Hematopoietic multipotent progenitor cell treated with erythropoietin and hydrocortisone succinate and interleukin-3 and kit ligand, for 8 days (in vitro differentiated cells): ENCODE measurements at regions not wholly inside any gene's neighbourhood (a gene's known extent, or its start where the extent isn't known, plus 50 kb on each side); places are given as distances from the start of the nearest gene placed in this dataset.

Experiments used
- DNase-seq: peaks from one replicate; pipeline ENCODE4 v3.0.0-alpha.2; 2015

DNA sequence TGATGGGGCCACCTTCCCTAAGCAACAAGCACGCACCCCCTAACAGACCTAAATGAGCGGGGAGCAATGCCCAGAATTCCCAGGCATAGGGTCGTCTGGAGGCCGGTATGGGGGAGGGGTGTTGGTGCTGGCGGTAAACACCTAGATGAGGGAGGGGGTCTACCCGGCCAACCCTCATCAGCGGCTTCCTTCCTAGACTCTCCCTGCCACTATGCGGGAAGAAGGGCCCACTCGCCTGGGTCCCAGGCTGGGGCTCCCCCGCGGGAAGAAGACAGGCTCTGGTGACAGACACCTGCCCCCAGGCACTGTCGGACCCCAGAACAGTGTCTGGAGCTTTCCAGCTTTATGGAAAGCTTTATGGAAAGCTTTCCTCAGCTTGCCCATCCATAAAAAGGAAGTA lies 519.0 kb upstream of the SEMA6A start:
- DNase-seq, result no peak

DNA sequence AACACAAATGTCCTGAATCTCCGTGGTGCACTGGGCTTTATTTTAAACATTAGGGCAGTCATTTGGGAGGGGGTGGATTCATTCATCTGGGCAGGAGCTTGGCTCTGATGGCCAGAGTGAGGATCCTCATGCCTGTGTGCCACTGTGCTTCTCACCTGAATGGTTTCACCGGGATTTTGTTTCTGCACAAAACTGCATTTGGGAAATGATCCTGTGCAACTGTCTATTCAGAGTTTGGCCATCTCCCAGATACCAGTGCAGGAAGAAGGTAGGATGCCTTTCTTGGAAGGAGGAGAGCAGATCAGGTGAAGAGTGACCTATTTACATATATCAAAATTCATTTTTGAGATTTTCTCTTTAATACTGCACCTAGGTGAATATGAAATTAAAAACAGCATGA lies 514.4 kb upstream of the SEMA6A start:
- no peak for DNase-seq

DNA sequence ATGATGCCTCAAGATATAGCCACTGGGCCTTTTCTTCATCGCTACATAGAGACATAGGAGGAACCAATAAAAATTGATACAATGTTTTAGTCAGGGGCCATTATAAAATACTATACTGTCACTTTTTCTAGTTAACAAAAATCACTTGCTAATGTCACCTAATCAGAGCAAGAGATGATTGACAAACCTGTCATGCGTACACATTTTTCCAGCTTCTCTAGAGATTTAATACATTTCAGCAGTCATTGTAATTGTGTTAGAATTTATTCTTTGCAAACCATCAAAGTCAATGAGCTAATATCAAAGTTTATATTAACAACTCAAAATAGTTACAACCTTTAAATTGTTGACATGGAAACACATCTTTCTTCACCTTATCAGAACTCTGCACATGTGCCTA lies 513.6 kb upstream of the SEMA6A start:
- DNase-seq, result no peak

DNA sequence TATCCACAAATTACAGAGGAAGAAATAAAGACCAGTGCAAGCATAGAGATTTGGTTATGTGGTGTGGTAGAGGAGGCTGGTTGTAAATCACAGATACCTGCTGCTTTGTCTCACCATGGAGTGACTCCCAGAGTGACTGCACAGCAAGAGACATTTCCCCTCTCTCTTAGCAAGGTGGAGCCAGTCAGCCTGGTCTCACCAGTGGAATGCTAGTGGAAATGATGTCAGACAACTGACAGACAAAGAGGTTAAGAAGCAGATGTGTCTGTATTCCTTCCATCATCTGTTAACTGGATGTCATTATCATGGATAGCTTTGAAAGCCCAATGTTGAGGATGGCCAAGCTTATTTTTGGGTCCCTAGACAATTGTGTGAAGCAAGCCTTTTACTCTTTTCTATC lies 509.4 kb upstream of the SEMA6A start:
- no peak for DNase-seq

DNA sequence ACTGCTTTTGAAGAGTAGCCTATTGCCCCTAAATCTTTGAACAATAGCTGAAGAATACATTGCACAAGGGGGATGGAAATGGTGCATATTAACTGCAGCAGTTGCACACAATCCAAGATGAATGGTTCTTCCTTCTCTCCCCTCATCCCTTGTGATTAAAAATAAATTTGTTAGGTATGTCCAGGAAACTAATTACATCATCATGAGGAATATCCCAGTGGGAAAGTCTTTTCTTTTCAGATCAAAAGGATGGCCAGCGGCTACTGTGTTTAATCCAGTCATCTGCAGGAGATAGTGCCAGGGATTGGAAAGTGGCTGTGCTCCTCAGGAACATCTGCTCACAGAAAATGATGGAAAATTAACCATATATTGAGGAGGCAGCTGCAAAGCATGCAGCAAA lies 508.4 kb upstream of the SEMA6A start:
- no peak for DNase-seq

DNA sequence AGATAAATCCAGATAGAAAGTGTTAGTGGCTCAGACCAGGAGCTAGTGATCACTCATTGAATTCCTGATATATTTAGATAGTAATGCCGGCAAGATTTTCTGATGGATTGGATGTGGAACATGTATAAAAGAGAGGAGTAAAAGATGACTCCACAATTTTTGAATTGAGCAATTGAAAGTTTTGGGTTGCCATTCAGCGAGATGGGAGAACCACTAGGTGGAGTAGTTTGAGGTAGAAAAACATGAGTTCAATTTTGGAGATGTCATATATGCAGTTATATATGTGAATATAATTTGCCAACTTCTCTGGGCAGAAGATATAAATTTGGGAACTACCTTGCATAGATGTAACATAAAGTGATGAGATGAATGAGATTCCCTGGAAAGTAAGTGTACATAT lies 502.5 kb upstream of the SEMA6A start:
- DNase-seq, result peak; percentile 2

DNA sequence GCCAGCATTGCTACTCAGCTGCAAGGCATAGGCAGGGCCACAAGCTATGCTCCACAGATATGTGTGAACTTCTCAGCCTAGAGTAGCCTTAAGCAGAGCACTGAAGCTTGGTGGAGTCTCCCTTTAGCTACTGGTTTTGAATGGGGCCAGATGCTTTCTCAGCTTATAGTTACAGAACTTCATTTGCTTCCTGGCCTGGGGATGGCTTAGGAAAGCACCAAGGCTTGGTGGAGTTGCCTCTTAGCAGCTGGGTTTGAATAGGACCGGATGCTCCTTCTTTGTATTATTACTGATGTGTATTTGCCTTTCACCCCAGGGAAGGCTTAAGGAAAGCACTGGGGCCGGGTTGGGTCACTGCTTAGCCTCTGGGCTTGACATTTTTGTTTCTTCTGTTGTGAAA lies 497.8 kb upstream of the SEMA6A start:
- DNase-seq, result no peak

DNA sequence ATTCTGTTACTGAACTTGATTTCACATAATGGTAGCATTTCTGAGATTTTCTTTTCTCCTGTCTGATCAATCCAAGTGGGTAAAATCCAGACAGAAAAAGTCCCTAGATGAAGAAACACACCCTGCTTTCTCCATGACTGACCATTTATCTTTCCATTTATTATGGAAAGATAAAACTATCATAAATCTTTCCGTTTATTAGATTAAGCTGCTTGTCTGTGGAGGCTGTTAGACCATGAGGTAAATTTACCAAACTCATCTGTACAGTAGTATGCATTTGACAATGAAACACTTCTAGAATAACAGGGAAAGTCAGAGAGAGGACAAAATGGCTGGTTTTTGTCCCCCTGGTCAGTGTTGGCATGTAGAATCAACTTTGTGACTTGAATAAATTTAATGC lies 491.2 kb upstream of the SEMA6A start:
- no peak for DNase-seq

DNA sequence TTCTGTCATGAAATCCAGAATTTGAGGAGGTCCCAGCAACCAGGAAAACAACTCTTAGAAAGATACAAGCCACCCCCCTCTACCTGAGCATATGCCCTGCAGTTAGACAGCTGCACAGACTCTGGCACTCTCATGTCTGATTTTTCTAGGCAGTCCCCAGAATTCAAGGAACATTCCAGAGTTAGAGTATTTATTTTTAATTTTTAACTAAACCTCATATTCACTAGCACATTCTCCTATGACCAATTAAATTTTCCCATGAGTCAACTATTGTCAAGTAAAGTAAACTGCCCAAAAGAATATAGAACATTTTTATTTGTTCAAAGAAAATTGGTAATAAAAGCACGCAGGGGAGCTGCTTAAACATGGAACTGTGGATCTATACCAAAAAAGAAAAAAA lies 490.5 kb upstream of the SEMA6A start:
- DNase-seq, result no peak

DNA sequence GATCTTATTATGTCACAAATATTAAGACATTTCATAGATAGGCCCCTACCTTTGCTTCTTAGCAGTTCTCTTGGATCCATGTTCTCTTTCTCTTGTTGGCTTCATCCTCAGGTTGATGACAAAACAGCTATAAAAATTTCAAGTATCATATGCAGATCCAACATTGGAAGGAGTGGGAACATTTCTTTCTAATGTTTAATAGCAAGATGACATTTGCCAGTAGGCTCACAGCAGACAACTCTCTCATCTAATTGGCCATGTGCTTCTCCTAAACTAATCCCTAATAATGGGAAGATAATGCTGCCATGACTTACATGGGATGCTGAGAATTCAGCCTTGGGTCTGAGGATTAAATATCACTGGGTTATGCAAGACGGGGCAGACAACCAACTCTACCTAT lies 485.5 kb upstream of the SEMA6A start:
- no peak for DNase-seq

DNA sequence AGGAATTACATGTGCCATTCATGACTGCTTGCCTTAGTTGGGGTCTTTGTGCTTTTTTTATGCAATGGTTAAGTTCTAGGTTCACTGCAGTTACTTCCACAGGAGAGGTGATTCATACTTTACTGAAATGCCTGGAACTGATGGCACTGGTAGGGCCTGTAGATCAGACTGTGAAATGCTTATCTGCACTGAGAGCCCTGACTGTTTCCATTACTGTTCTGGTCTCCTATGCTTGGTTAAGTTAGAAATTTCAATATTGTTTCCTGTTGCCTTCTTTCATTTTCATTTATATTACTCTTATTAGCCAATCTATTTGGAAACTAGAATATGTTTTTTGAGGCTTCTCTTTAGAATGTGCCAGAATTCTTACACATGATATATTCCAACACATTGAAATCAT lies 484.1 kb upstream of the SEMA6A start:
- DNase-seq, result no peak

DNA sequence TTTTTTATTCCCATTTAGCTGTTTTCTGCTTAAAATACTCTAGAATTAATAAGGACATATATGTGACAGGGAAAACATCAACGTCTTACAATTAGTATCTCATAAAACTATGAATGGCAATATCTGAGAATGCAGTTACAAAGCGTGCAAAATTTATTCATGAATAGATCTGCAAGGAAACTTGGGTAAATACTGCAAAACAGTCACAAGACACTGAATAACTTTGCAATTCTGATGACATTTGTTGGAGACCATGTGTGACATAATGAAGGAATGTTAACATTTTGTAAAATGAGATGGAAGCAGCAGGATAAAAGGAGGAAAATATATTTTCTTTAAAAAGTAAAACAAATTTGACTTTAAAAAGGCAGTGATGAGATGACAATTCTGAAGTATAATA lies 480.9 kb upstream of the SEMA6A start:
- no peak for DNase-seq

DNA sequence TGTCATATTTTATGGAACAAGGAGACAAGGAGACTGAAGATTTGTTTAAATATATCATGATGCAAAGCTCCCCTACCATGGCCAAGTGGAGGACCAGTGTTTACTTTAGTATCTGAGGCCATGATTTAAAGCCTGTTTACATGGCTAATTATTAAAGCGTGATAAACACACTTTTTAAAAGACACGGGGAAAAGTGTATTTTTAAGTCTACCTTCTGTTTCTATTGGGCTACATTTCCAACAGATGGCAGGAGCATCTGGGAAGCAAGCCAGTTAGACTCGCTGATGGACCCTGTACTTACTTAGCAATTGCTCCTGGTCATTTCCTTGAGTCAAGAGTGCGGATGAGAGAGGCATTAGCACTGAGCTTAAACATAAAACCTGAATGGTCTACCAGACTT lies 480.3 kb upstream of the SEMA6A start:
- DNase-seq, result no peak

DNA sequence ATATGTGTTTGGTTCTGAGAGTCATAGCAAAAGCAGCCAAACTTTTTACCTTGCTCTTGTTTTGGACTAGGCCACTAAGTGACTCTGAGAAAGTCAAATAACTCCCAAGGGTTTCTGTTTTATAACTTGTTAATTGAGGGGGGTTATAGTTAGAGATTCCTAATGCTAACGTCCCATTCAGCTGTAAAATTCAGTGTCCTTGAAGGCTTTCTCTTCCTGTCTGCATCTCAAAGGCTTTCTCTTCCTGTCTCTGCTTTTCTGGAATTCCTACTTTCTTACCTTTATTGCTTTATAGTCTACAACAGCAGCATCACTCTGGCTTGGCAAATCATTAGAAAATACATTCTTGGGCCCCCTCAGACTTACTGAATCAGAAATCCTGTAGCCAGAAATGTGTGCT lies 479.5 kb upstream of the SEMA6A start:
- no peak for DNase-seq

DNA sequence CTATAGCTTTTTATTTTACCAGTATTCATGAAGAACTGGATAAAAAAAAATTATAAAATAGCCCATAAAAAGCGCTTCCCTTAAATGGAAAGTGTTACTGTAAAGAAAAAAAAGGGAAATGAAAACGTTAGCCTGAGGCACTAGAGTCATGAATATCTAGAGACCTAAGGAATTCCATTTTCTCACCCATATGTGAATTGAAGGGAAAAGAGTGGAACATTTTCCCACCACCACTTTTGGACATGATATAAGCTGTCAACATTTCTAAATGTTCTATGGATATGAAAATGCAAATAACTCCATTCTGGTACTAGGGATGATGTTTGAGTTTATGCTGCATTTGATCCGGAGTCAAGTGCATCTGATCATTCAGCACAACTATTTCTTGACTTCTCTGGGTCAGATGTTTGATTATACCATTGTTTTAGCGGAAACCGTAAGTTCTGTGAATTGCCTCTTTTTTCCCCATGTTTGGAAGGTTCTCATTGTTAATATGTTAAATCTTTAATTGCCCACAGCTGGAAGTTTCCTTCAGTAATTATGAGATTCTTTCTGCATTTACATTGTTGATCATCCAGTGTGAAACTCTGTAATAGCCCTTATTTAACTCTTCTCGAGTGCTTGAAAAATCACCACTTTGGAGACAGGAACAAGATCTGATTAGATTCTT lies 467.4 kb upstream of the SEMA6A start:
- DNase-seq, result no peak

DNA sequence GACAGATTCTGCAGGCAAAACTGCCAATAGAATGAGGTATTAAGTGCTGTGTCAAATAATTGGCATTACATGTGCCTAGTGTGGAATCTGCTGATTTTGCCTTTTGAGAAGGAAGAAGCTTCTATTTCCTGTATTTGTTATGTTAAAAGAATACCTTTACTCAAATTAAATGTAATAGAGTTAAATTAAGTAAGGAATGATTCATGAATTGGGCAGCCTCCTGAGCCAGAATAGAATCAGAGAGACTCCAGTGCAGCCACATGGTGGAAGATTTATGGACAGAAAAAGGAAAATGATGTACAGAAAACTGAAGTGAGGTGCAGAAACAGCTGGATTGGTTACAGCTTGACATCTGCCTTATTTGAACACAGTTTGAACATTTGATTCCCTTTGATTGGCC lies 464.4 kb upstream of the SEMA6A start:
- DNase-seq, result no peak

DNA sequence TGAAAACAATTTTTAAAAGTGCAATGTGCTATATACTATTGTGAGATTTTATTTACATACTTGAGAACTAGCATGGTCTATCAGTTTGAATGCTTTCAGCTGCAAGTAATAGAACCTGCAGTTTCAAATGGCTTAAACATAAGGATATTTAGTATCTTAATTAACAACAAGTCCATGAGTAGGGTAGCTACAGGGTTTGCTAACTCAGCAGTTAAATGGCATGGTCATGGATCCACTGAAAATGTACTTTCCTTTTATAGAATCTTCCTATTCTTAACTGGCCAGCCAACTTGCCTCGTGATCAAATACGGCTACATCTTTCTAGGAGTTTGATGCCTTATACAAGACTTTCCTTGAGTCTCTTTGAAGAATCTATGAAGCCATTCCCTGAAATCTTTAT lies 452.8 kb upstream of the SEMA6A start:
- DNase-seq, result no peak

DNA sequence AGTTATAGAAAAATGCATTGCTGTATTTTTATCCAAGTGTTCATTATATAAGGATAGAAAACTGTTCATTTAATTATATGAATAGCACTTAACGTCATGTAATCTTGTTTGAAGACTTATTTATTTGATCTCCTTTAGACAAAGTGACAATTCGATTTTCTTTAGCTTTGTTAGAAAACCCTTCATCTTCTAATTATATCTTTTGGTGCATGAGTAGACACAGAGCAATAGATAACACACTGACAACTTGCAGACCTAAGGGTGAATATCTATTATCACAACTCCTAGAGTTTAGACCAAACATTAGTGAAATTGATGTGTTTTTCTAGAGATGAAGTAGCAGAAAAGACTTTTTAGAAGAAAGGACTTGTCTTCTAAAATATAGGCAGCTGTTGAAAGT lies 446.4 kb upstream of the SEMA6A start:
- DNase-seq, result no peak

DNA sequence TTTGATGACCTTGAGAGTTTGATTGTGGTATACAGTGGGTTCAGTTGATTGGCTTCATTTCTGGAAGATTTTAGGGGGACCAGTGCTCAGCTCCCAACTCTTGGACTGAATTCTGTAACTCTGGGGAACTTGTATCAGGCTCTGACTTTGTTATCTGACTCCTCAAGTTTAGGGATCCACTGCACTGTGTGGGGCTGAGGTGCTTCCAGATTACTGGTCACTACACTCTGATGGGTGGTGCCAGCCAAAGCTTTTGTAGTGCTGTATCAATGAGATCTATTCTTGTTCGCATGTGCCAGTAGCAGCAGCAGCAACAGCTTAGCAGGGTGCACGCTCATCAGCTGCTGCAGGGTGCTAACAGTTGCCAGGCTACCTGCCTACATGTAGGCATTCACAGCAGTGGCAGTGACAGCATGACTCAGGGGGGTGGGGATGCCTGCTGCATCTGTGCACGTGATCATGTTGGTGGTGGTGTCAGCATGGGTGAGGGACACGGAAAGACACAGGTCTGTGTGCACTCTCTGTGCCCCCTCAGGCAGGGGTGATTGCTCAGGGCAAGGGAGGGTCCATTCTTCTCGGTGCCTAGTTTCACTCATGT lies 438.8 kb upstream of the SEMA6A start:
- no peak for DNase-seq

DNA sequence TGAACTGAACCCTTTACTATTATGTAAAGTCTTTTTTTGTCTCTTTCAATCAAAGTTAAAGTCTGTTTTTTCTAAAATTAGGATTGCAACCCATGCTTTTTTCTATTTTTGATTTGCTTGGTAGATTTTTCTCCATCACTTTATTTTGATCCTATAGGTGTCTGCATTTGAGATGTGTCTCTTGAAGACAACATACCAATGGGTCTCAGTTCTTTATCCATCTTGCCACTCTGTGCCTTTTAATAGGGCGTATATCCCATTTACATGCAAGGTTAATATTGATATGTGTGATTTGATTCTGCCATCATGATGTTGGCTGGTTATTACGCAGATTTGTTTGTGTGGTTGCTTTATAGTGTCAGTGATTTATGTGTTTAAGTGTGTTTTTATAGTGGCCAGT lies 436.0 kb upstream of the SEMA6A start:
- no peak for DNase-seq

DNA sequence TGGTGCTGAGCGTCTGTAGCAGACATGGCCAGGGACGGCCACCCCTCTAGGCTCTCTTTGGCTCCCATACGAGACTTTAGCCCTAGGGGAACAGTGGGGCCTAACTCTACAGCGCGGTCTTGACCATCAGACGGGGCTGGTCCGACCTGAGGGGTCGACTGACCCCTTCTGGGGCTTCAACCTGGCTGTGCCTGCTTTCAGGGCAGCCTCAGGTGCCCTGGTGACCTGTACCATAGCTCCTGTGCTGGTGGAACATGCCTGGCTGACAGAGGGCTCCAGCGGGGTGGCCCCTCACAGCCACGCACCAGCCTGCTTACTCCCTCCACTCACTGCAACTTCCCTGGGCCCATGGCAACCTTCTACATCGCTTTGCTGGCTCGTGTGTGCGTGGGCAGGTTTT lies 423.4 kb upstream of the SEMA6A start:
- no peak for DNase-seq

DNA sequence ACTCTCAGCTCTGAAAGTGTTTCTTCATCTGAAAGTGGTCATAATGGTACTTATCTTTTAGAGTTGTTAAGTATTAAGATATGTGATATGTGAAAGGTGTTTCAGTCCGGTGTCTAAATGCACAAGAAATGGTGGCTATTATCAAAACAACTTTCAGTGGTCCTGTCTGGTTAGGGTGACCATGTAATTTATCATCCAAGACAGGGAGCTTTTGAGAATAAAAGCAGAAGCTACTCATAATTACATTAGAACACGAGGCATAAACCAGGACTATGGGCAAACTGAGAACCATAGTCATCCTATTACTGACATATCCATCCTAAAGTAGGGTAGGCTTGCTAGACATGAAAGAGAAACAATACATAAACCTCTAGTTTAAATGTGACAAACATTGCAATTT lies 418.1 kb upstream of the SEMA6A start:
- no peak for DNase-seq

DNA sequence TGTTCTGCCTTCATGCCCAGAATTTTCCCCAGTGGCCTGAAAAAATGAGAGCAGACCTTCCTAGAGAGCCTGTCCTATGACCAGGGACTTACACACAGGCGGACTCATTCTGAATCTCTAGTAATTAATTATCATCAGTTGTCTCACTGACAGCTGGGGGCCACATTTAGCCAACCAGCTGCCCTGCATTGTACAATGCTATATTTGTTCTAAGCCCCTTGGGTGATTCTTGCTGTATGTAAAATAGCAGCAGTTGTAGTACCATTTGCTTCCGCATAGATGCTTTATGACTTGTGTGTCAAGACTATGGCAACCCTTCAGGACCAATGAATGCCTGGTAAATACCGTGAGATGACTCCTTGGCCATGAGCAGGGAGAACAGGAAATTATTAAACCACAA lies 415.4 kb upstream of the SEMA6A start:
- DNase-seq, result no peak

DNA sequence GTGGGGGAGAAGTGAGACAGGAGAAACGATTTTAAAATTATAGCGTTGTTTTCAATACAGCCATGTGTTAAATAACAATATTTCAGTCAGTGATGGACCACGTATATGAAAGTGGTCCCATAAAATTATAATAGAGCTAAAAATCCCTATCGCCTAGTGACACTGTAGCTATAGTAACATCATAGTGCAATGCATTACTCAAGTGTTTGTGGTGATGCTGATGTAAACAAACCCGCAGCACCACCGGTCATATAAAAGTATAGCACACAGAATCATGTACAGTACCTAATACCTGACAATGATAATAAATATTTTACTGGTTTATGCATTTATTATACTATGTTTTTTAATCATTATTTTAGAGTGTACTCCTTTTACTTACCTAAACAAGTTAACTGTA lies 407.4 kb upstream of the SEMA6A start:
- DNase-seq, result no peak

DNA sequence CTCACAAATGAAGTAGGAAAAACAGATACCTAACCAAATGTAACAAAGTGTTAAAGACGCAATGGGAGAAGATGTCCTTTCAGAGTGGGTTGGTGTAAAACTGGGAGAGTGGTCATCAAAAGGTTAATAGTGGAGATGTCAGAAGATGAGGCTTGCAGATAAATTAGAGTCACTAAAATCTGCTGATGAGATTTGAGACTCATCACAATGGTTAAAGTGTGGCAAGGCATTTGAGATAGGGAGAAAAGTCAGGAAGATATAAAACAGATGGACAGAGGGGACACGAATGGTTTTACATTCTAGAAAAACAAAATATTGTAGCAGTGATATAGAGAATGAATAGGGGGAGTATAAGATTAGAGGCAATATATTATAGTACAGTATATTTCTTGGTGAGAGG lies 406.0 kb upstream of the SEMA6A start:
- DNase-seq, result no peak

DNA sequence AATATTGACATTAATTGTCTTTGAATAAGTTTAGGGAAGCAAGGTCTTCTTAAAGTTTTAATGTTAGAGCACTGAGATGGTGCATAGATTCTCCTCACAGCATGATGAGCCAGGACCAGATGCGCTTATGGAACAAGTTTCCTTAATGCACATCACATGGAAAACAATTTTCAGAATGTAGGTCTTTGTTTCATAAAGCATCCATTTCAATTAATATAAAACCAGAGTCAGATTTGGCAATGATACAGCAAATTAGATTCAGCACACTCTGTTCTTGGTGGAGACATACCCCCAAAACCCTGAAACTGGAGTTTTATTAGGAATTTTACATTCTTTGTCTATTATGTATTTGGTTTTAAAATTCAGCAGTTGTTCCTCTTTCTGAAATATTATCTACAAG lies 402.1 kb upstream of the SEMA6A start:
- no peak for DNase-seq
